ENCODE measurements at regions not wholly inside any gene's neighbourhood (a gene's known extent, or its start where the extent isn't known, plus 50 kb on each side); places are given as distances from the start of the nearest gene placed in this dataset.

GRCh38 chr4:60034361-60034760, 1165.8 kb upstream of the ADGRL3 start:
- BruUV-seq (replicated peaks), result no TSS peak
- Histone ChIP-seq H3K4me2 (ENCODE audit: low read depth, low read length) (no peak overlapping the region), H3K9me3 (ENCODE audit: low read length) (no peaks in the 10 kb centered on the region), H3K4me1 (ENCODE audit: insufficient read depth, low read length) (no peaks in the 10 kb centered on the region), H3K36me3 (replicated peaks in 1 of 2; ENCODE audit: control insufficient read depth in 1 of 2, insufficient read depth in 2 of 2, low read length in 2 of 2) (no peaks in the 10 kb centered on the region), H3K4me3 (replicated peaks in 1 of 3; ENCODE audit: insufficient read depth in 1 of 3, low read depth in 2 of 3, low read length in 3 of 3) (no peak overlapping the region), H3K27me3 (ENCODE audit: control insufficient read depth in 1 of 2, insufficient read depth in 2 of 2, low read length in 2 of 2) (no peaks in the 10 kb centered on the region), H3K27ac (ENCODE audit: extremely low read length, insufficient read depth, low read length) (no peak overlapping the region), H4K20me1 (ENCODE audit: insufficient read depth, low read length) (no peaks in the 10 kb centered on the region), H2AFZ (ENCODE audit: low read length) (no peak overlapping the region), H3K9ac (ENCODE audit: insufficient read depth, low read depth, low read length) (no peak overlapping the region), H3K79me2 (ENCODE audit: insufficient read depth, low read length) (no peaks in the 10 kb centered on the region)
- ChIA-PET CTCF (ENCODE audit: low intra/inter-chr PET ratio, low total read pairs) (no interaction called here), POLR2A (no interaction called here)
- no peak for FAIRE-seq
- 5% methylated on average over 4 of the region's 6 CpGs for WGBS (ENCODE audit: low lambda C conversion rate)
- no peak for TF ChIP-seq ZC3H13 (CRISPR knock-in tag; IDR thresholded peaks at IDR 0.05)
- TF ChIP-seq, protein P1, sequence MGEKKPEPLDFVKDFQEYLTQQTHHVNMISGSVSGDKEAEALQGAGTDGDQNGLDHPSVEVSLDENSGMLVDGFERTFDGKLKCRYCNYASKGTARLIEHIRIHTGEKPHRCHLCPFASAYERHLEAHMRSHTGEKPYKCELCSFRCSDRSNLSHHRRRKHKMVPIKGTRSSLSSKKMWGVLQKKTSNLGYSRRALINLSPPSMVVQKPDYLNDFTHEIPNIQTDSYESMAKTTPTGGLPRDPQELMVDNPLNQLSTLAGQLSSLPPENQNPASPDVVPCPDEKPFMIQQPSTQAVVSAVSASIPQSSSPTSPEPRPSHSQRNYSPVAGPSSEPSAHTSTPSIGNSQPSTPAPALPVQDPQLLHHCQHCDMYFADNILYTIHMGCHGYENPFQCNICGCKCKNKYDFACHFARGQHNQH (CRISPR knock-in tag; IDR thresholded peaks at IDR 0.05), result no peak
- in situ Hi-C loops (cut with HindIII; ENCODE audit: extremely low pct_ligation_motif_present, low pct_unique_long_range_greater_than_20kb) (no loop called here), intact Hi-C loops (cut with micrococcal nuclease; ENCODE audit: unreplicated experiment) (no loop called here)
- DNase-seq (ENCODE audit: low spot score), result no peak
- ATAC-seq, result no peak

- H3K36me3 ChIP-seq (replicated peaks in 1 of 2; ENCODE audit: control insufficient read depth in 1 of 2, insufficient read depth in 2 of 2, low read length in 2 of 2), result no peaks in the 10 kb centered on the region
- POLR2A ChIA-PET, result no interaction called here
Observed at GRCh38 chr4:60039908-60040307, 1160.2 kb upstream of the ADGRL3 start.

More at GRCh38 chr4:60039908-60040307, 1160.2 kb upstream of the ADGRL3 start:
- Histone ChIP-seq H3K4me2 (ENCODE audit: low read depth, low read length) (no peak overlapping the region), H3K9ac (ENCODE audit: insufficient read depth, low read depth, low read length) (no peak overlapping the region), H3K4me1 (ENCODE audit: insufficient read depth, low read length) (no peaks in the 10 kb centered on the region), H3K27me3 (ENCODE audit: control insufficient read depth in 1 of 2, insufficient read depth in 2 of 2, low read length in 2 of 2) (no peaks in the 10 kb centered on the region), H2AFZ (ENCODE audit: low read length) (no peak overlapping the region), H3K9me3 (ENCODE audit: low read length) (no peaks in the 10 kb centered on the region), H3K27ac (ENCODE audit: extremely low read length, insufficient read depth, low read length) (no peak overlapping the region), H4K20me1 (ENCODE audit: insufficient read depth, low read length) (no peaks in the 10 kb centered on the region), H3K4me3 (replicated peaks in 1 of 3; ENCODE audit: insufficient read depth in 1 of 3, low read depth in 2 of 3, low read length in 3 of 3) (no peak overlapping the region), H3K79me2 (ENCODE audit: insufficient read depth, low read length) (no peaks in the 10 kb centered on the region)
- no peak for TF ChIP-seq GABPB1 (CRISPR knock-in tag; IDR thresholded peaks at IDR 0.05)
- TF ChIP-seq RARA (CRISPR knock-in tag; IDR thresholded peaks at IDR 0.05), result no peak
- no peak for TF ChIP-seq ZNF121 (CRISPR knock-in tag; IDR thresholded peaks at IDR 0.05)
- TF ChIP-seq, protein P2, sequence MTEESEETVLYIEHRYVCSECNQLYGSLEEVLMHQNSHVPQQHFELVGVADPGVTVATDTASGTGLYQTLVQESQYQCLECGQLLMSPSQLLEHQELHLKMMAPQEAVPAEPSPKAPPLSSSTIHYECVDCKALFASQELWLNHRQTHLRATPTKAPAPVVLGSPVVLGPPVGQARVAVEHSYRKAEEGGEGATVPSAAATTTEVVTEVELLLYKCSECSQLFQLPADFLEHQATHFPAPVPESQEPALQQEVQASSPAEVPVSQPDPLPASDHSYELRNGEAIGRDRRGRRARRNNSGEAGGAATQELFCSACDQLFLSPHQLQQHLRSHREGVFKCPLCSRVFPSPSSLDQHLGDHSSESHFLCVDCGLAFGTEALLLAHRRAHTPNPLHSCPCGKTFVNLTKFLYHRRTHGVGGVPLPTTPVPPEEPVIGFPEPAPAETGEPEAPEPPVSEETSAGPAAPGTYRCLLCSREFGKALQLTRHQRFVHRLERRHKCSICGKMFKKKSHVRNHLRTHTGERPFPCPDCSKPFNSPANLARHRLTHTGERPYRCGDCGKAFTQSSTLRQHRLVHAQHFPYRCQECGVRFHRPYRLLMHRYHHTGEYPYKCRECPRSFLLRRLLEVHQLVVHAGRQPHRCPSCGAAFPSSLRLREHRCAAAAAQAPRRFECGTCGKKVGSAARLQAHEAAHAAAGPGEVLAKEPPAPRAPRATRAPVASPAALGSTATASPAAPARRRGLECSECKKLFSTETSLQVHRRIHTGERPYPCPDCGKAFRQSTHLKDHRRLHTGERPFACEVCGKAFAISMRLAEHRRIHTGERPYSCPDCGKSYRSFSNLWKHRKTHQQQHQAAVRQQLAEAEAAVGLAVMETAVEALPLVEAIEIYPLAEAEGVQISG (CRISPR knock-in tag; IDR thresholded peaks at IDR 0.05), result no peak
- TF ChIP-seq PCBP1 (IDR thresholded peaks at IDR 0.05; ENCODE audit: borderline replicate concordance, low read depth, low read length), result no peak
- no peak for TF ChIP-seq MYC (CRISPR knock-in tag; IDR thresholded peaks at IDR 0.05; ENCODE audit: borderline replicate concordance)
- no peak for TF ChIP-seq RXRA (CRISPR knock-in tag; IDR thresholded peaks at IDR 0.05)
- TF ChIP-seq HNF4A (CRISPR knock-in tag; IDR thresholded peaks at IDR 0.05), result no peak
- TF ChIP-seq TGIF2 (CRISPR knock-in tag; IDR thresholded peaks at IDR 0.05), result no peak
- no peak for TF ChIP-seq ZNF777 (CRISPR knock-in tag; IDR thresholded peaks at IDR 0.05)
- TF ChIP-seq CHD4 (IDR thresholded peaks at IDR 0.05; ENCODE audit: borderline replicate concordance, low read length), result no peak
- no peak for TF ChIP-seq MAF1 (CRISPR knock-in tag; IDR thresholded peaks at IDR 0.05; ENCODE audit: borderline replicate concordance)
- no peak for TF ChIP-seq TRIM24 (CRISPR knock-in tag; IDR thresholded peaks at IDR 0.05)
- no peak for TF ChIP-seq PHF5A (CRISPR knock-in tag; IDR thresholded peaks at IDR 0.05; ENCODE audit: low read depth, unreplicated experiment)
- in situ Hi-C loops (cut with HindIII; ENCODE audit: extremely low pct_ligation_motif_present, low pct_unique_long_range_greater_than_20kb) (no loop called here), intact Hi-C loops (cut with micrococcal nuclease; ENCODE audit: unreplicated experiment) (loop anchor here (1.0 kb wide), 1 partner anchor 16 kb away; no protein-coding TSS in a partner anchor)
- CTCF ChIA-PET (ENCODE audit: low intra/inter-chr PET ratio, low total read pairs), result no interaction called here
- BruUV-seq (replicated peaks), result no TSS peak
- ATAC-seq (no peak), DNase-seq (ENCODE audit: low spot score) (no peak), FAIRE-seq (no peak)
- WGBS (ENCODE audit: low lambda C conversion rate), result 5% methylated on average over 2 of the region's 2 CpGs
